MCF 10A (cell line): ENCODE measurements at regions not wholly inside any gene's neighbourhood (a gene's known extent, or its start where the extent isn't known, plus 50 kb on each side); places are given as distances from the start of the nearest gene placed in this dataset.

Source experiments
- BruUV-seq: library from RNA; stranded (reverse); fragments of 400-500 nt; replicated peaks from 2 replicates; lab custom pipeline; 2021; lab: Mats Ljungman, UMichigan
- CTCF ChIA-PET: fragments of 300-600 bp; sonication (Branson Sonifier 250); formaldehyde crosslinking; extraction: SDS; loops from one replicate; lab custom pipeline; 2021; ENCODE audit warnings: antibody characterized with exemption, inconsistent platforms; lab: Yijun Ruan, JAX
- POLR2A ChIA-PET: fragments of 300-600, 350-650 bp; sonication (Branson Sonifier 250); formaldehyde crosslinking; extraction: SDS; loops from one replicate; lab custom pipeline; 2020; ENCODE audit warnings: antibody characterized with exemption, inconsistent platforms; lab: Yijun Ruan, JAX
- DNase-seq: peaks from one replicate; pipeline ENCODE4 v3.0.0-alpha.2; 2018; ENCODE audit not compliant: unreplicated experiment
- H3K27ac Mint-ChIP-seq: one replicate; pipeline ENCODE4 v1.8.0; 2022; ENCODE audit warnings: mild to moderate bottlenecking, low read depth, mixed read lengths; ENCODE audit not compliant: unreplicated experiment
- H3K27me3 Mint-ChIP-seq: one replicate; pipeline ENCODE4 v1.8.0; 2022; ENCODE audit warnings: mixed read lengths; ENCODE audit not compliant: insufficient read depth, unreplicated experiment
- H3K36me3 Mint-ChIP-seq: one replicate; pipeline ENCODE4 v1.8.0; 2022; ENCODE audit warnings: mild to moderate bottlenecking, moderate library complexity, mixed read lengths; ENCODE audit not compliant: insufficient read depth, unreplicated experiment
- H3K4me1 Mint-ChIP-seq: one replicate; pipeline ENCODE4 v1.8.0; 2022; ENCODE audit warnings: mixed read lengths; ENCODE audit not compliant: insufficient read depth, unreplicated experiment
- H3K4me3 Mint-ChIP-seq: one replicate; pipeline ENCODE4 v1.8.0; 2022; ENCODE audit warnings: mild to moderate bottlenecking, moderate library complexity, mixed read lengths; ENCODE audit not compliant: unreplicated experiment
- H3K9me3 Mint-ChIP-seq: one replicate; pipeline ENCODE4 v1.8.0; 2022; ENCODE audit warnings: mixed read lengths; ENCODE audit not compliant: unreplicated experiment
- CTCF ChIP-seq: fragments of 200-600 bp; IDR thresholded peaks from one replicate; pipeline ENCODE4 v1.8.0; 2022; ENCODE audit warnings: antibody characterized with exemption, mild to moderate bottlenecking; ENCODE audit not compliant: unreplicated experiment
- intact Hi-C: fragments of 100-400 bp; cut with micrococcal nuclease; formaldehyde crosslinking; loops from 2 replicates; pipeline ENCODE4 v1.14.1; 2022

- BruUV-seq, result no TSS peak
- intact Hi-C loops, result loop anchor here (2.0 to 10.0 kb wide), 3 partner anchors 210 to 1846 kb away; no protein-coding TSS in a partner anchor
- no peak for TF ChIP-seq CTCF
- Mint-ChIP-seq H3K4me1 (peaks cover 9% of the 10 kb centered on the region), H3K9me3 (peaks cover 1% of the 10 kb centered on the region), H3K27me3 (no peaks in the 10 kb centered on the region), H3K4me3 (no peak overlapping the region), H3K27ac (no peak overlapping the region), H3K36me3 (no peaks in the 10 kb centered on the region)
- ChIA-PET CTCF (interaction anchor here (0.6 to 10.0 kb wide), 27 partner anchors 9 to 1213 kb away, joined by 3 to 240 read pairs (median 3); no protein-coding TSS in a partner anchor), POLR2A (interaction anchor here (0.6 to 2.1 kb wide), 4 partner anchors 156 to 308 kb away, joined by 3 to 10 read pairs (median 3); partner anchors contain the start of gene DPH6)
- DNase-seq, result no peak
Observed at GRCh38 chr15:35288580-35288979, 203.5 kb upstream of the NANOGP8 start.

GRCh38 chr15:35286721-35287120, 201.6 kb upstream of the NANOGP8 start:
- intact Hi-C loops, result loop anchor here (5.0 to 10.0 kb wide), 2 partner anchors 231 to 1848 kb away; no protein-coding TSS in a partner anchor
- CTCF ChIA-PET, result interaction anchor here (2.7 to 10.0 kb wide), 3 partner anchors 157 to 208 kb away, joined by 21 to 240 read pairs (median 30); no protein-coding TSS in a partner anchor
- POLR2A ChIA-PET, result no interaction called here
- no TSS peak for BruUV-seq
- no peaks in the 10 kb centered on the region for H3K36me3 Mint-ChIP-seq
- no peak for DNase-seq
- no peaks in the 10 kb centered on the region for H3K27me3 Mint-ChIP-seq
- H3K27ac Mint-ChIP-seq, result no peak overlapping the region
- peaks cover 12% of the 10 kb centered on the region for H3K9me3 Mint-ChIP-seq
- TF ChIP-seq CTCF, result no peak
- H3K4me1 Mint-ChIP-seq, result peaks cover 4% of the 10 kb centered on the region
- H3K4me3 Mint-ChIP-seq, result no peak overlapping the region

GRCh38 chr15:35282965-35283496, 197.9 kb upstream of the NANOGP8 start:
- Mint-ChIP-seq H3K36me3 (no peaks in the 10 kb centered on the region), H3K27me3 (no peaks in the 10 kb centered on the region), H3K4me3 (no peak overlapping the region), H3K4me1 (no peaks in the 10 kb centered on the region), H3K27ac (no peak overlapping the region), H3K9me3 (peaks cover 12% of the 10 kb centered on the region)
- intact Hi-C loops, result loop anchor here (10.0 kb wide), 1 partner anchor 1852 kb away; no protein-coding TSS in a partner anchor
- ChIA-PET CTCF (interaction anchor here (0.6 to 1.8 kb wide), 3 partner anchors 161 to 265 kb away, joined by 3 to 8 read pairs (median 3); no protein-coding TSS in a partner anchor), POLR2A (interaction anchor here (0.5 to 0.7 kb wide), 2 partner anchors 642 to 1452 kb away, joined by 3 read pairs; no protein-coding TSS in a partner anchor)
- no peak for DNase-seq
- no peak for TF ChIP-seq CTCF
- no TSS peak for BruUV-seq

- DNase-seq, result no peak
- Mint-ChIP-seq H3K27ac (no peak overlapping the region), H3K27me3 (no peaks in the 10 kb centered on the region), H3K4me1 (no peaks in the 10 kb centered on the region), H3K9me3 (peaks cover 23% of the 10 kb centered on the region), H3K36me3 (peaks cover 6% of the 10 kb centered on the region), H3K4me3 (no peak overlapping the region)
- no TSS peak for BruUV-seq
- ChIA-PET CTCF (interaction anchor here (0.7 to 3.6 kb wide), 4 partner anchors 8 to 204 kb away, joined by 3 to 17 read pairs (median 10); no protein-coding TSS in a partner anchor), POLR2A (interaction anchor here (0.6 to 1.0 kb wide), 2 partner anchors 100 to 163 kb away, joined by 3 read pairs; no protein-coding TSS in a partner anchor)
- TF ChIP-seq CTCF, result no peak
- intact Hi-C loops, result loop anchor here (10.0 kb wide), 1 partner anchor 1853 kb away; no protein-coding TSS in a partner anchor
Observed at GRCh38 chr15:35281515-35281914, 196.4 kb upstream of the NANOGP8 start.
